Transverse colon (tissue), 4 donors: ENCODE measurements at regions not wholly inside any gene's neighbourhood (a gene's known extent, or its start where the extent isn't known, plus 50 kb on each side); places are given as distances from the start of the nearest gene placed in this dataset.

Experiments used
- DNase-seq: peaks from one replicate; pipeline ENCODE4 v3.0.0-alpha.2; 2019
- H3K27ac ChIP-seq, 4 donors: fragments of 200-600 bp; sonication (generic); 2 replicates each; pipeline ENCODE4 v1.5.1; 2016 to 2018; ENCODE audit warnings: inconsistent platforms in 4 of 4
- H3K27me3 ChIP-seq: fragments of 200-600 bp; sonication (generic); 2 replicates; pipeline ENCODE4 v1.5.1; 2017; ENCODE audit warnings: inconsistent platforms
- H3K36me3 ChIP-seq, 4 donors: fragments of 200-600 bp; sonication (generic); 2 replicates each; pipeline ENCODE4 v1.5.1; 2017 to 2019; ENCODE audit warnings: inconsistent platforms in 4 of 4
- H3K4me1 ChIP-seq, 4 donors: fragments of 200-600 bp; sonication (generic); 2 replicates each; pipeline ENCODE4 v1.5.1; 2017 to 2020; ENCODE audit warnings: inconsistent platforms in 4 of 4
- H3K4me3 ChIP-seq, 4 donors: fragments of 200-600 bp; sonication (generic); 1 replicate in 1 of 4; 2 replicates in 3 of 4; pipeline versions ENCODE4 v1.5.1 to v1.6.1; 2017 to 2019; ENCODE audit warnings: inconsistent platforms in 4 of 4
- H3K9me3 ChIP-seq, 2 donors: fragments of 200-600 bp; sonication (generic); 2 replicates each; pipeline ENCODE4 v1.5.1; 2017 to 2019; ENCODE audit warnings: inconsistent platforms in 2 of 2
- CTCF ChIP-seq, 5 experiments: fragments of 200-600 bp in 3 of 5; fragments of 450-650 bp in 2 of 5; sonication (generic) in 3 of 5; IDR thresholded peaks; 1 replicate in 2 of 5; 2 replicates in 3 of 5; pipeline ENCODE4 v1.5.1; 2016 to 2017; ENCODE audit warnings: antibody characterized with exemption in 5 of 5, inconsistent platforms in 3 of 5, mild to moderate bottlenecking in 2 of 5, moderate library complexity in 1 of 5
- EP300 ChIP-seq: sonication (generic); formaldehyde crosslinking; IDR thresholded peaks from one replicate; pipeline ENCODE4 v1.6.1; 2017; ENCODE audit warnings: antibody characterized with exemption, low read depth
- POLR2A ChIP-seq: fragments of 450-650 bp; IDR thresholded peaks from one replicate; pipeline ENCODE4 v1.6.1; 2016; ENCODE audit warnings: antibody characterized with exemption, mild to moderate bottlenecking, moderate library complexity
- POLR2AphosphoS5 ChIP-seq, 3 donors: sonication (generic); formaldehyde crosslinking; IDR thresholded peaks; one replicate each; pipeline ENCODE4 v1.6.1; 2016; ENCODE audit warnings: antibody characterized with exemption in 3 of 3
- WGBS, 2 donors: methylation state at CpG; one replicate each; pipeline ENCODE4 v1.1.5; 2018; ENCODE audit warnings: low coverage in 1 of 2; 5-methylcytosine and 5-hydroxymethylcytosine counted together
- in situ Hi-C, 4 donors: fragments of 200-750 bp; cut with MboI; loops; one replicate each; pipeline versions ENCODE4 v1.15.0 to v1.15.1; 2017; ENCODE audit warnings: low sequenced_read_pairs in 3 of 4, low pct_ligation_motif_present in 1 of 4, low pct_unique_long_range_greater_than_20kb in 1 of 4
- intact Hi-C: fragments of 100-400 bp; cut with DNase I; formaldehyde crosslinking; loops from one replicate; pipeline ENCODE4 v1.15.1; 2023; ENCODE audit warnings: low total_unique reads

DNA sequence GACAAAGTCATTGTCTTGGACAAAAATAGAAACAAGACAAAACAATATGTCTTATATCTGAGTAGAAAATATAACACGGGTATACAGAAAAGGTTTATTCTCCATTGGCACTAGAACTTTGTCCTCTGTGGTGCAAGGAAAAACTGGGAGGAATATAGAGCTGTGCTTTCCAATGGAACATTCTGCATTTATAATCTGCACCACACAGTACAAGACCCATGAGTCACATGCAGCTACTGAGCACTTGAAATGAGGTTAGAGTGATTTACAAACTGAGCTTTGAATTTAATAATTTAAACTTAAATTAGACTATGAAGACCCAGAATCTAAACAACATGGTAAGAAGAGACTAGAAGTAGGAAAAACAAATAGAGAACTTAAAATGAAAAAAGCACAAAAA is 86.1 kb downstream of the RAP2A start:
- no peaks in the 10 kb centered on the region for H3K9me3 ChIP-seq
- intact Hi-C loops: no loop called here

DNA sequence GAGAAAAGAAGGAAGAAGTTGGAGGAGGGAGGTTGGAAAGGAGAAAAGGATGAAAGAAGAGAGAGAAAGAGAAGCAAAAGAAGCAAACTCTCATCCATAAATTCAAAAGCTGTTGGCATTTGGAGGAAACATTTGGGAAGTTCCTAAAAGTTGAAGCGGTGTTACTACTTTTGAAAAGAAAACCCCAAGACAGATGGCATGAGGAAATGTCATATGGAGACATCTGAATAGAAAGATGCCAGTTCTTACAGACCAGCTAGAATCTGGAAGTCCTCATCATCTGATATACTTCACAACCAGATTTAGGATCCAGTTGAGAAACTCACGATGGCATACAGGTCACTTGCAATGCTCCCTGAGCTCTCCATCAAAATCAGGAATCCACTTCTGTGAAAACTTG is 86.9 kb downstream of the RAP2A start:
- H3K9me3 ChIP-seq: no peaks in the 10 kb centered on the region
- no peak overlapping the region for H3K4me3 ChIP-seq
- H3K27me3 ChIP-seq: no peaks in the 10 kb centered on the region
- in situ Hi-C loops: no loop called here
- TF ChIP-seq EP300 (no peak), POLR2A (no peak), POLR2AphosphoS5 (IDR thresholded peaks at IDR 0.05) (no peak), CTCF (IDR thresholded peaks at IDR 0.05) (no peak)
- no peaks in the 10 kb centered on the region for H3K36me3 ChIP-seq
- DNase-seq: no peak
- intact Hi-C loops: no loop called here
- no peaks in the 10 kb centered on the region for H3K4me1 ChIP-seq
- no peak overlapping the region for H3K27ac ChIP-seq
- 82 to 90% methylated on average over 2 of the region's 2 CpGs for WGBS, 2 donors

More for the DNA sequence above, 86.1 kb downstream of the RAP2A start:
- H3K27me3 ChIP-seq: no peaks in the 10 kb centered on the region
- H3K4me3 ChIP-seq: no peak overlapping the region
- TF ChIP-seq POLR2A (no peak), EP300 (no peak), CTCF (IDR thresholded peaks at IDR 0.05) (no peak), POLR2AphosphoS5 (IDR thresholded peaks at IDR 0.05) (no peak)
- no peak for DNase-seq
- in situ Hi-C loops: no loop called here
- no peak overlapping the region for H3K27ac ChIP-seq
- H3K36me3 ChIP-seq: no peaks in the 10 kb centered on the region
- WGBS, 2 donors: 73 to 74% methylated on average over 1 of the region's 1 CpG
- H3K4me1 ChIP-seq: no peaks in the 10 kb centered on the region

DNA sequence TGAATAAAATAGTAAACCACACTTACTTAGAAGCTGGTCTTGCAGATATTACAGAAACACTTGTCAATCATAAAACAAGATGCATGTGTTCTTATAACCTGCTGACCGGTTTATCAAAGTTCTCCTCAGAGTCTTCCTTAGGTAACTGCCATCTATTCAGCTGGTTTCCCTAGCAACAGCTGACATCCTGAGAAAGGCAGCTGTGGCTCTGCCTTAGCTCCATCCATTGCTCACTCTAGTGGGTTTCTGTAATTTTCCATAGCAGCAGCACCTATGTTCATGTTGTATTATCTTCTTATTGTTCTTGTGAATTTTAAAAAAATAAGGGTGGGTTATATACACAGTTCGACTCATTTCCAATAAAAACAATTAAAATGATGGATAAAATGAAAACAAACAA is 87.8 kb downstream of the RAP2A start:
- in situ Hi-C loops (no loop called here), intact Hi-C loops (no loop called here)
- Histone ChIP-seq H3K4me3 (no peak overlapping the region), H3K36me3 (no peaks in the 10 kb centered on the region), H3K4me1 (no peaks in the 10 kb centered on the region), H3K27ac (no peak overlapping the region), H3K9me3 (no peaks in the 10 kb centered on the region), H3K27me3 (no peaks in the 10 kb centered on the region)
- no peak for DNase-seq
- no peak for TF ChIP-seq CTCF (IDR thresholded peaks at IDR 0.05)
- no peak for TF ChIP-seq EP300
- TF ChIP-seq POLR2AphosphoS5 (IDR thresholded peaks at IDR 0.05): no peak
- no peak for TF ChIP-seq POLR2A
- WGBS, 2 donors: 75 to 86% methylated on average over 2 of the region's 2 CpGs

- in situ Hi-C loops: no loop called here
- H3K27me3 ChIP-seq: no peaks in the 10 kb centered on the region
- DNase-seq: no peak
- WGBS, 2 donors: 79 to 82% methylated on average over 2 of the region's 2 CpGs
- TF ChIP-seq EP300 (no peak), POLR2AphosphoS5 (IDR thresholded peaks at IDR 0.05) (no peak), CTCF (IDR thresholded peaks at IDR 0.05) (no peak), POLR2A (no peak)
- intact Hi-C loops: no loop called here
- H3K27ac ChIP-seq: no peak overlapping the region
- no peaks in the 10 kb centered on the region for H3K36me3 ChIP-seq
- no peak overlapping the region for H3K4me3 ChIP-seq
- no peaks in the 10 kb centered on the region for H3K9me3 ChIP-seq
- H3K4me1 ChIP-seq: no peaks in the 10 kb centered on the region
Measured at GRCh38 chr13:97522243-97522642, 88.3 kb downstream of the RAP2A start.
